ENCODE measurements at regions not wholly inside any gene's neighbourhood (a gene's known extent, or its start where the extent isn't known, plus 50 kb on each side); places are given as distances from the start of the nearest gene placed in this dataset.

- no peak overlapping the region for H3K9ac ChIP-seq (ENCODE audit: low read depth, low read length)
- no TSS peak for BruUV-seq (replicated peaks)
These were observed 2292.6 kb upstream of the C9orf72 start for GRCh38 chr9:29865764-29866313.

More at GRCh38 chr9:29865764-29866313, 2292.6 kb upstream of the C9orf72 start:
- no peak overlapping the region for H3K4me3 ChIP-seq (ENCODE audit: insufficient read depth, low read depth, low read length)
- ChIA-PET CTCF (no interaction called here), POLR2A (ENCODE audit: unreplicated experiment) (no interaction called here)
- H4K5ac ChIP-seq (ENCODE audit: low read depth, low read length) = no peak overlapping the region
- H3K56ac ChIP-seq (ENCODE audit: extremely low read depth, insufficient read depth, low read length) = no peak overlapping the region
- H2BK5ac ChIP-seq (ENCODE audit: low read depth, low read length, poor library complexity, severe bottlenecking) = no peak overlapping the region
- no peak overlapping the region for H2AK9ac ChIP-seq (replicated peaks; ENCODE audit: low read depth, low read length, poor library complexity)
- H4K8ac ChIP-seq (ENCODE audit: low read depth in 2 of 2, low read length in 2 of 2) = no peak overlapping the region
- intact Hi-C loops (cut with micrococcal nuclease) = no loop called here
- no peak overlapping the region for H3K23ac ChIP-seq (ENCODE audit: low read depth, low read length)
- no peak overlapping the region for H2AK5ac ChIP-seq (ENCODE audit: low read depth, low read length)
- H3K9me1 ChIP-seq (ENCODE audit: insufficient read depth, low read length) = no peaks in the 10 kb centered on the region
- no peak overlapping the region for H3K4ac ChIP-seq (ENCODE audit: low read depth, low read length)
- dilution Hi-C loops (cut with HindIII; ENCODE audit: low sequenced_read_pairs, unreplicated experiment) = no loop called here
- H3K79me1 ChIP-seq (ENCODE audit: low read depth in 1 of 2, low read length in 2 of 2) = no peaks in the 10 kb centered on the region
- H4K91ac ChIP-seq (ENCODE audit: insufficient read depth, low read depth, low read length) = no peak overlapping the region
- H2BK20ac ChIP-seq (ENCODE audit: low read depth, low read length) = no peak overlapping the region
- no peaks in the 10 kb centered on the region for H4K20me1 ChIP-seq (ENCODE audit: insufficient read depth, low read length)
- no peaks in the 10 kb centered on the region for H3K27me3 ChIP-seq (ENCODE audit: control insufficient read depth, insufficient read depth, low read length)
- TF ChIP-seq CTCF (conservative IDR thresholded peaks at IDR 0.05; ENCODE audit: low read depth, low read length) (no peak), RFX5 (IDR thresholded peaks at IDR 0.05; ENCODE audit: low read depth, low read length) (no peak), NFE2L2 (IDR thresholded peaks at IDR 0.05; ENCODE audit: low read depth, low read length) (no peak), USF2 (IDR thresholded peaks at IDR 0.05; ENCODE audit: low read depth, low read length) (no peak), MAFK (IDR thresholded peaks at IDR 0.05; ENCODE audit: low read depth, low read length) (no peak), SMC3 (IDR thresholded peaks at IDR 0.05; ENCODE audit: low read depth, low read length) (no peak), MXI1 (IDR thresholded peaks at IDR 0.05; ENCODE audit: borderline replicate concordance, low read depth, low read length) (no peak), MAZ (IDR thresholded peaks at IDR 0.05; ENCODE audit: borderline replicate concordance, low read depth, low read length) (no peak), CHD1 (IDR thresholded peaks at IDR 0.05; ENCODE audit: low read depth, low read length) (no peak), FOS (IDR thresholded peaks at IDR 0.05; ENCODE audit: low read depth, low read length) (no peak), RAD21 (IDR thresholded peaks at IDR 0.05; ENCODE audit: low read length) (no peak), POLR2A (IDR thresholded peaks at IDR 0.05; ENCODE audit: low read depth, low read length) (no peak), RCOR1 (IDR thresholded peaks at IDR 0.05; ENCODE audit: insufficient replicate concordance, low read length) (no peak), CEBPB (IDR thresholded peaks at IDR 0.05; ENCODE audit: low read depth, low read length) (no peak), BHLHE40 (IDR thresholded peaks at IDR 0.05; ENCODE audit: low read depth, low read length) (no peak), ELK1 (IDR thresholded peaks at IDR 0.05; ENCODE audit: borderline replicate concordance, low read depth, low read length) (no peak)
- no peak overlapping the region for H2AFZ ChIP-seq (replicated peaks; ENCODE audit: low read length, poor library complexity)
- H3K27ac ChIP-seq (ENCODE audit: insufficient read depth, low read length) = no peak overlapping the region
- no peaks in the 10 kb centered on the region for H3K4me1 ChIP-seq (ENCODE audit: control insufficient read depth, insufficient read depth, low read length)
- no peak for DNase-seq
- no peak overlapping the region for H3K14ac ChIP-seq (replicated peaks; ENCODE audit: low read depth, low read length)
- peaks cover 2% of the 10 kb centered on the region; the same call in 1 of the 2 replicates for H3K9me3 ChIP-seq (ENCODE audit: control insufficient read depth, insufficient read depth, low read length)
- H3K18ac ChIP-seq (ENCODE audit: low read depth, low read length) = no peak overlapping the region
- ATAC-seq (ENCODE audit: low read depth) = no peak
- H2BK15ac ChIP-seq (ENCODE audit: low read depth, low read length) = no peak overlapping the region
- H3K4me2 ChIP-seq (ENCODE audit: low read depth, low read length) = no peak overlapping the region
- WGBS, 2 experiments (ENCODE audit: extremely low coverage in 2 of 2, insufficient read length in 1 of 2) = no CpG with 5 or more reads among the region's 3 CpGs
- in situ Hi-C loops (cut with MboI; ENCODE audit: low sequenced_read_pairs) = no loop called here
- H2BK120ac ChIP-seq (ENCODE audit: low read depth, low read length) = no peak overlapping the region
- H3K36me3 ChIP-seq (ENCODE audit: control insufficient read depth, insufficient read depth, low read length) = no peaks in the 10 kb centered on the region
